Globus pallidus (tissue), 1 donor: ENCODE measurements at regions not wholly inside any gene's neighbourhood (a gene's known extent, or its start where the extent isn't known, plus 50 kb on each side); places are given as distances from the start of the nearest gene placed in this dataset.

Experiments used
- DNase-seq: peaks from one replicate; pipeline ENCODE4 v3.0.0-alpha.2; 2015; ENCODE audit warnings: low spot score

DNA sequence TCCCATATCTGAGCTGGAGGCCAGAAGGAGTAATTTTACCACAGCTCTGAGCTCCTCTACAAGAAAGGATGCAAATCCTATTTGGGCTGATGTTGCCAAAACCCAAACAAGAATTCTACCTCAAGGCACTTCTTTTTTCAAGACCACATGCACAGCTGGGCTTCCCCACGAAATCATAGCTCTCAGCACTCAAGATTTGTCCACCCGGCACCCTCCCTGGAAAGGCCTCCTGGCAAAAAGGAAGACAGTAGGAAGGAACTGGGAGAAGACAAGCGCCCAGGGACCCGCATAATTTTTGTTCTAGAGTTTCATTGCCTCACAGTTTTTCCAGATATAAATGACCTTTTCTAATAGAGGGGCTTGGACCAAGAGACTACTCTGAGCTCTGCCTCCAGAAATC, 90.5 kb downstream of the BANF2 start:
- DNase-seq, result no peak

DNA sequence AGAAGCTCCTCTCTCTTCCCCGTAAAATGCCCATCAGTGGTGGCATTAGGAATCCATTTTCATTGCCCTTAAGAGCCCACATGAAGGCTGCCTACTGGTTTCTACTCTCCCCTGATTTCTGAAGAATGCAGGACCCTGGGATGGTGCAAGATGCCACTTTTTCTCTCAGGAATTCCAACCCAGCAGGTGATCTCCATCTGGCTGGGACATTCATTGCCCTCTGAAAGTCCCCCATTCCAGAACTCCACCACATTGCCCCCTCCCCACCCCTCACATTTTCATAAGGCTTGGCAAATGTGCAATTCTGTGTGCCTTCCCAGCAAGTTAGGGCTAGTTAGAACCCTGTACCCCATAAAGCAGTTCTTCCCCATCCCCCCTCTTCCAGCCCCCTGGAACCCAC, 88.0 kb downstream of the BANF2 start:
- no peak for DNase-seq

GRCh38 chr20:17786221-17786718, 86.5 kb downstream of the BANF2 start:
- no peak for DNase-seq
